Small intestine (tissue), 7 donors: ENCODE measurements at regions not wholly inside any gene's neighbourhood (a gene's known extent, or its start where the extent isn't known, plus 50 kb on each side); places are given as distances from the start of the nearest gene placed in this dataset.

ENCODE experiments used
- DNase-seq, 2 donors: peaks; one replicate each; pipeline versions ENCODE4 v3.0.0 to v3.0.0-alpha.2; 2013
- FAIRE-seq: peaks from 2 replicates; lab custom pipeline; 2012; peaks lifted over from hg19 to GRCh38; lab: Jason Lieb, UNC
- H3K27ac ChIP-seq, 3 donors: one replicate each; pipeline ENCODE4 v1.5.1; 2013; ENCODE audit warnings: low read length in 2 of 3, mild to moderate bottlenecking in 2 of 3, control low read depth in 1 of 3, inconsistent platforms in 1 of 3, low read depth in 1 of 3, moderate library complexity in 1 of 3
- H3K27me3 ChIP-seq, 3 donors: one replicate each; pipeline ENCODE4 v1.6.1; 2013; ENCODE audit warnings: low read length in 3 of 3, inconsistent platforms in 1 of 3; ENCODE audit not compliant: control insufficient read depth in 3 of 3, insufficient read depth in 3 of 3
- H3K36me3 ChIP-seq, 3 donors: one replicate each; pipeline ENCODE4 v1.6.1; 2013; ENCODE audit warnings: low read length in 3 of 3, inconsistent platforms in 1 of 3, low read depth in 1 of 3, mild to moderate bottlenecking in 1 of 3, moderate library complexity in 1 of 3; ENCODE audit not compliant: control insufficient read depth in 3 of 3, insufficient read depth in 2 of 3
- H3K4me1 ChIP-seq, 3 donors: one replicate each; pipeline ENCODE4 v1.6.1; 2013; ENCODE audit warnings: low read length in 2 of 3, inconsistent platforms in 1 of 3, low read depth in 1 of 3, mild to moderate bottlenecking in 1 of 3, moderate library complexity in 1 of 3; ENCODE audit not compliant: control insufficient read depth in 3 of 3, insufficient read depth in 2 of 3
- H3K4me3 ChIP-seq, 3 donors: one replicate each; pipeline ENCODE4 v1.5.1; 2013; ENCODE audit warnings: low read length in 3 of 3, control low read depth in 1 of 3, inconsistent platforms in 1 of 3, low read depth in 1 of 3, mild to moderate bottlenecking in 1 of 3, moderate library complexity in 1 of 3
- H3K9me3 ChIP-seq, 2 donors: one replicate each; pipeline ENCODE4 v1.6.1; 2013; ENCODE audit warnings: low read depth in 1 of 2, low read length in 1 of 2; ENCODE audit not compliant: control insufficient read depth in 2 of 2, insufficient read depth in 1 of 2
- WGBS, 3 donors: extraction: QIAGEN DNeasy Blood & Tissue Kit; methylation state at CpG; one replicate each; pipeline ENCODE4 v1.1.7; 2013; 5-methylcytosine and 5-hydroxymethylcytosine counted together
- donor health status: healthy with polysubstance abuse.
- donor health status: control.
- donor health status: control.
- donor health status: Bipolar disorder and iron deficiency.
- donor health status: healthy.

DNA sequence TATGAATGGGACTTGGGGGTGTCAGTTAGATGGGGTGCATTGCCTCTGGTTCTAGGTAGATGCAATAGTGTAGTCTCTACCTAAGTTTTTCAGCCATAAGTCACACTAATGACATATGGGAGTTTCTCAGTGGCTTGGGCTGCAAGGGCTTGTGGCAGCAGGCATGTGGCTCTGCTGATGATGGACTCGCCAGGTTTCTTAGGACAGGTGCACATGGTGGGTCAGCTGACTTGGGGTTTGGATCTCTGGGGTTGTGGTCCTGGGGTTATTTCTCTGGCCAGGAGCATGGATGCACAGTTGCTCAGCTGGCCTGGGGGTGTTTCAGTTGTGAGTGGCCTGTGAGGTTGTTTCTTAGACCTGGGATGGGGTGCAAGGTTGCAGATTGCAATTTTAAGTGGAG is 120.0 kb upstream of the DCBLD2 start:
- Histone ChIP-seq H3K4me3 (no peak overlapping the region), H3K9me3 (no peaks in the 10 kb centered on the region), H3K36me3 (no peaks in the 10 kb centered on the region), H3K27ac (no peak overlapping the region), H3K27me3 (no peaks in the 10 kb centered on the region), H3K4me1 (no peaks in the 10 kb centered on the region)
- FAIRE-seq (no peak), DNase-seq (no peak)
- 71 to 92% (median 79%) methylated on average over 1 of the region's 1 CpG for WGBS, 3 donors

- 57 to 80% (median 68%) methylated on average over 1 of the region's 1 CpG for WGBS, 3 donors
These were observed 115.0 kb upstream of the DCBLD2 start for GRCh38 chr3:99016452-99016851.

GRCh38 chr3:99013777-99014315 is 112.4 kb upstream of the DCBLD2 start:
- H3K27ac ChIP-seq, result no peak overlapping the region

More at GRCh38 chr3:99016452-99016851, 115.0 kb upstream of the DCBLD2 start:
- H3K27ac ChIP-seq, result no peak overlapping the region
- FAIRE-seq, result no peak
- H3K4me1 ChIP-seq, result no peaks in the 10 kb centered on the region
- DNase-seq, result no peak
- no peaks in the 10 kb centered on the region for H3K36me3 ChIP-seq
- peaks cover 0 to 2% of the 10 kb centered on the region in 2 donors for H3K9me3 ChIP-seq
- no peak overlapping the region for H3K4me3 ChIP-seq
- no peaks in the 10 kb centered on the region for H3K27me3 ChIP-seq

DNA sequence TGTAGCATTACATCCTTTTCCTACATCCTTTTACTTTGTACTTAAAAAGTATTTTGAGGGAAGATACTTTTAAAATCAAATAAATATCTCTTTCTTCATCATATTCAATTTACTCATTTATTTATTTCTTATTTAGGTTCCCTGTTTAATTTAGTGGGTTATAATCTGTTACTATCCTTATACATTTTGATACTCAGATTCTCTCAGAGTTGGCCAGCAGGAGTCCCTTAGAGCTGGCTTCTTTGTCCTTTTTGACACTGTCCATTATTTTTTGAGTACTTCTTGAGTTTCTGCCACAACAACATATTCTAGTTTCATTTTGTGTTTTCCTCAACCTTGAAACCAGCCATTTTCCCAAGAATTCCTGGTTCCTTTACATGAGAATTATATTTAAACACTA is 111.6 kb upstream of the DCBLD2 start:
- DNase-seq (no peak), FAIRE-seq (no peak)
- no peaks in the 10 kb centered on the region for H3K4me1 ChIP-seq
- no peaks in the 10 kb centered on the region for H3K36me3 ChIP-seq
- H3K27me3 ChIP-seq, result no peaks in the 10 kb centered on the region
- no peak overlapping the region for H3K4me3 ChIP-seq
- H3K9me3 ChIP-seq, result peaks cover 0 to 2% of the 10 kb centered on the region in 2 donors
- H3K27ac ChIP-seq, result no peak overlapping the region

More at GRCh38 chr3:99013777-99014315, 112.4 kb upstream of the DCBLD2 start:
- Histone ChIP-seq H3K36me3 (no peaks in the 10 kb centered on the region), H3K27me3 (no peaks in the 10 kb centered on the region), H3K4me1 (no peaks in the 10 kb centered on the region), H3K9me3 (peaks cover 0 to 2% of the 10 kb centered on the region in 2 donors), H3K4me3 (no peak overlapping the region)
- DNase-seq, result no peak
- 17 to 35% (median 34%) methylated on average over 3 of the region's 3 CpGs for WGBS, 3 donors
- no peak for FAIRE-seq

GRCh38 chr3:99012051-99012450 is 110.6 kb upstream of the DCBLD2 start:
- no peaks in the 10 kb centered on the region for H3K27me3 ChIP-seq
- no peak for FAIRE-seq
- H3K36me3 ChIP-seq, result no peaks in the 10 kb centered on the region
- no peak for DNase-seq
- peaks cover 0 to 2% of the 10 kb centered on the region in 2 donors for H3K9me3 ChIP-seq
- no peak overlapping the region for H3K4me3 ChIP-seq
- 59 to 72% (median 69%) methylated on average over 3 of the region's 3 CpGs for WGBS, 3 donors
- H3K4me1 ChIP-seq, result no peaks in the 10 kb centered on the region
- no peak overlapping the region for H3K27ac ChIP-seq

DNA sequence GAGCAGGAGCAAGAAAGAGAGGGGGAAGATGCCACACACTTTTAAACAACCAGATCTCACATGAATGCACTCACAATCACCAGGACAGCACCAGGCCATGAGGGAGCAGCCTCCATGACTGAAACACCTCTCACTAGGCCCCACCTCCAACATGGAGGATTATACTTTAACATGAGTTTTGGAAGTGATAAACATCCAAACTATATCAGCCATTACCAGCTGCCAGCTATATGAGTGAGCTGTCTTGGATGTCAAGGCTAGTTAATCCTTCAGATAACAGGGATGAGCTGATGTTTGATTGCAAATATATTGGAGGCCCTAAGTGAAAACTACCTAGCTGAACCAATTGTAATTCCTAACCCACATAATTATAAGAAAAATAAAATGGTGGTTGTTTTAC is 108.4 kb upstream of the DCBLD2 start:
- FAIRE-seq, result no peak

DNA sequence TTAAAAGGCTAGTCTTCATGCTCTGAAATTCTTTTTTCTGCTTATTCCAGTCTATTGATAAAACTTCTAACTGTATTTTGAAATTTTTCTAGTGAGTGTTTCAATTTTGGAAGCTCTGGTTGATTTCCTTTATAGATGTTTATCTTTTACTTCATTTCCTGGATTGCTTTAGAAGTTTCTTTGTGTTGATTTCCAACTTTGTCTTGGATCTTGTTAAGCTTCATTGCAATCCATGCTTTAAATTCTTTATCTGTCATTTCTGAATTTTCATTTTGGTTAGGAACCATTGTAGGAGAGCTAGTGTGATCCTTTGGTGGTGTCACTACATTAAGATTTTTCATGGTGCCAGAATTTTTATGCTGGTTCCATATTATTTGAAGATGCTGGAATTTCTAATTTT is 105.2 kb upstream of the DCBLD2 start:
- DNase-seq (no peak), FAIRE-seq (no peak)
- Histone ChIP-seq H3K27me3 (no peaks in the 10 kb centered on the region), H3K36me3 (no peaks in the 10 kb centered on the region), H3K4me3 (no peak overlapping the region), H3K9me3 (no peaks in the 10 kb centered on the region), H3K27ac (no peak overlapping the region), H3K4me1 (no peaks in the 10 kb centered on the region)

More for the DNA sequence above, 108.4 kb upstream of the DCBLD2 start:
- H3K27me3 ChIP-seq, result no peaks in the 10 kb centered on the region
- no peak for DNase-seq
- no peak overlapping the region for H3K4me3 ChIP-seq
- H3K9me3 ChIP-seq, result no peaks in the 10 kb centered on the region
- no peak overlapping the region for H3K27ac ChIP-seq
- H3K4me1 ChIP-seq, result no peaks in the 10 kb centered on the region
- H3K36me3 ChIP-seq, result no peaks in the 10 kb centered on the region

- Histone ChIP-seq H3K4me3 (no peak overlapping the region), H3K36me3 (no peaks in the 10 kb centered on the region), H3K27ac (no peak overlapping the region), H3K27me3 (no peaks in the 10 kb centered on the region), H3K4me1 (no peaks in the 10 kb centered on the region), H3K9me3 (no peaks in the 10 kb centered on the region)
- FAIRE-seq, result no peak
- no peak for DNase-seq
These were observed 98.2 kb upstream of the DCBLD2 start for GRCh38 chr3:98999675-99000074.

DNA sequence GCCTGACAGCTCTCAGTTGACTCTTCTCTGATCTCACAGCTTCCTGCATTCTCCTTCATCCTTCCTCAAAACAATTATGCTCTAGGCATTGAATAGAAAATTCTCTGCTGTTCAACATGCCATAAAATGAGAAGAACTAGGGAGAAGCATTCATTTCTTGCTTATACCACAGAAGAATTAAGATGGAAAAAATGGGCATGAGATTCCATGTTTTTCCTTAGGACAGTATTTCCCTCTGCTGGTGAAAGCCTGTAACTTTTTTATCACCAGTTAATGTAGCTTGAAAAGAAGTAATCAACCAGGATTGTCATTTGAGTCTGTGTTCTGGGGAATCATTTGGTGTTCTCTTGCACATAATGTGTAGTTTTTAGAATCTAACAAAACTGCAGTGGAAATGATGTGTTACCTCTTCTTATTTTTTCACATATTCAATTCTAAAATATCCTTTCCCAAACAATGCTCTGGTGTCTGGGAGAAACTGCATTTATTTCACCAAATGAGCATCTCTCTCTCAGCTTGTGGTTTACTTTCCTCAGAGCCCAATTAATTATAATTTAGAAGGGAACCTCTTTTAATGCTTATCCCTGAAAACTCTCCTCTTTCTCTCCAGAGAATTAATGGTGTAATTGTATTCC is 92.8 kb upstream of the DCBLD2 start:
- Histone ChIP-seq H3K4me1 (no peaks in the 10 kb centered on the region), H3K27me3 (no peaks in the 10 kb centered on the region), H3K9me3 (peaks cover 0 to 3% of the 10 kb centered on the region in 2 donors), H3K36me3 (no peaks in the 10 kb centered on the region), H3K4me3 (no peak overlapping the region), H3K27ac (no peak overlapping the region)
- DNase-seq, result peak; percentile 8 to 13
- no peak for FAIRE-seq
